HG02678 (cell line): ENCODE measurements at regions not wholly inside any gene's neighbourhood (a gene's known extent, or its start where the extent isn't known, plus 50 kb on each side); places are given as distances from the start of the nearest gene placed in this dataset.
"Not testable (repeated sequence)": the region's sequence is repeated elsewhere in the genome, so short reads cannot be mapped to it uniquely, and the experiment has no call there.

Experiments used
- ATAC-seq: cut with Tn5 transposase; IDR thresholded peaks from one replicate; pipeline ENCODE4 v1.9.1; 2021; ENCODE audit warnings: mild to moderate bottlenecking, moderate library complexity; ENCODE audit not compliant: unreplicated experiment

- ATAC-seq = no peak
These were observed 94.4 kb upstream of the XPO1 start for GRCh38 chr2:61632276-61633169.

- ATAC-seq = no peak
These were observed 93.2 kb upstream of the XPO1 start for GRCh38 chr2:61631321-61631720.

- ATAC-seq = no peak
These were observed 88.7 kb upstream of the XPO1 start for GRCh38 chr2:61626827-61627226.

GRCh38 chr2:61623747-61624146, 85.6 kb upstream of the XPO1 start:
- no peak for ATAC-seq

- no peak for ATAC-seq
These were observed 82.3 kb upstream of the XPO1 start for GRCh38 chr2:61620244-61621159.

GRCh38 chr2:61619561-61619960, 81.4 kb upstream of the XPO1 start:
- ATAC-seq = no peak

- no peak for ATAC-seq
These were observed 79.5 kb upstream of the XPO1 start for GRCh38 chr2:61617610-61618009.

GRCh38 chr2:61605245-61605644, 67.1 kb upstream of the XPO1 start:
- no peak for ATAC-seq

GRCh38 chr2:61604433-61604832, 66.3 kb upstream of the XPO1 start:
- ATAC-seq = no peak

- not testable (repeated sequence) for ATAC-seq
These were observed 60.5 kb upstream of the XPO1 start for GRCh38 chr2:61598515-61599156.

- no peak for ATAC-seq
These were observed 59.4 kb upstream of the XPO1 start for GRCh38 chr2:61597300-61598289.

GRCh38 chr2:61594201-61594600, 56.0 kb upstream of the XPO1 start:
- ATAC-seq = not testable (repeated sequence)

- not testable (repeated sequence) for ATAC-seq
These were observed 55.5 kb upstream of the XPO1 start for GRCh38 chr2:61593648-61594047.

- no peak for ATAC-seq
These were observed 52.1 kb upstream of the XPO1 start for GRCh38 chr2:61590214-61590613.

- no peak for ATAC-seq
These were observed 50.4 kb upstream of the XPO1 start for GRCh38 chr2:61588566-61588965.
